H9 (cell line): ENCODE measurements at regions not wholly inside any gene's neighbourhood (a gene's known extent, or its start where the extent isn't known, plus 50 kb on each side); places are given as distances from the start of the nearest gene placed in this dataset.

Experiments
- DNase-seq: peaks from one replicate; pipeline ENCODE4 v3.0.0-alpha.2; 2017
- H2AFZ ChIP-seq: one replicate; pipeline ENCODE4 v1.6.1; 2013; ENCODE audit warnings: mild to moderate bottlenecking, low read length, control low read depth, moderate library complexity
- H2AK5ac ChIP-seq: 2 replicates; pipeline ENCODE4 v1.6.1; 2013; ENCODE audit warnings: low read length, control low read depth, mixed read lengths; ENCODE audit not compliant: insufficient read length
- H2BK120ac ChIP-seq: one replicate; pipeline ENCODE4 v1.6.1; 2013; ENCODE audit warnings: low read depth, mild to moderate bottlenecking, low read length, control low read depth, inconsistent platforms; ENCODE audit not compliant: poor library complexity, severe bottlenecking
- H2BK12ac ChIP-seq: 2 replicates; pipeline ENCODE4 v1.6.1; 2013; ENCODE audit warnings: low read length, control low read depth, mixed read lengths, low read depth; ENCODE audit not compliant: insufficient read length
- H2BK15ac ChIP-seq: 2 replicates; pipeline ENCODE4 v1.6.1; 2013; ENCODE audit warnings: low read depth, low read length, control low read depth
- H2BK20ac ChIP-seq: one replicate; pipeline ENCODE4 v1.6.1; 2013; ENCODE audit warnings: low read depth, mild to moderate bottlenecking, low read length, control low read depth, inconsistent platforms; ENCODE audit not compliant: poor library complexity, severe bottlenecking
- H2BK5ac ChIP-seq: 2 replicates; pipeline ENCODE4 v1.6.1; 2013; ENCODE audit warnings: low read length, control low read depth, mixed read lengths; ENCODE audit not compliant: insufficient read length
- H3K14ac ChIP-seq: 2 replicates; pipeline ENCODE4 v1.6.1; 2013; ENCODE audit warnings: low read length, control low read depth; ENCODE audit not compliant: insufficient read depth
- H3K18ac ChIP-seq: 2 replicates; pipeline ENCODE4 v1.6.1; 2013; ENCODE audit warnings: low read depth, mild to moderate bottlenecking, mixed read lengths, low read length, control low read depth; ENCODE audit not compliant: insufficient read length
- H3K23ac ChIP-seq: 2 replicates; pipeline ENCODE4 v1.6.1; 2013; ENCODE audit warnings: low read length, control low read depth, mixed read lengths, low read depth; ENCODE audit not compliant: insufficient read length
- H3K23me2 ChIP-seq: 2 replicates; pipeline ENCODE4 v1.6.1; 2013; ENCODE audit warnings: low read depth, mild to moderate bottlenecking, mixed read lengths, low read length, control low read depth; ENCODE audit not compliant: insufficient read length, poor library complexity, severe bottlenecking
- H3K27ac ChIP-seq: 2 replicates; pipeline ENCODE4 v1.5.1; 2013; ENCODE audit warnings: low read length, control low read depth, mixed read lengths, low read depth; ENCODE audit not compliant: insufficient read length
- H3K27me3 ChIP-seq: 2 replicates; pipeline ENCODE4 v1.6.1; 2013; ENCODE audit warnings: low read length, control low read depth, inconsistent platforms; ENCODE audit not compliant: insufficient read depth
- H3K4ac ChIP-seq: 2 replicates; pipeline ENCODE4 v1.6.1; 2013; ENCODE audit warnings: low read depth, mild to moderate bottlenecking, control low read depth, inconsistent platforms, low read length, moderate library complexity
- H3K4me1 ChIP-seq: 2 replicates; pipeline ENCODE4 v1.6.1; 2013; ENCODE audit warnings: low read length, control low read depth, inconsistent platforms; ENCODE audit not compliant: insufficient read depth
- H3K4me2 ChIP-seq: 2 replicates; pipeline ENCODE4 v1.6.1; 2013; ENCODE audit warnings: low read length, control low read depth, mixed read lengths; ENCODE audit not compliant: insufficient read length, insufficient read depth
- H3K56ac ChIP-seq: 2 replicates; pipeline ENCODE4 v1.6.1; 2013; ENCODE audit warnings: low read depth, mild to moderate bottlenecking, mixed read lengths, low read length, control low read depth; ENCODE audit not compliant: insufficient read length
- H3K79me1 ChIP-seq: 2 replicates; pipeline ENCODE4 v1.6.1; 2013; ENCODE audit warnings: low read depth, mild to moderate bottlenecking, moderate library complexity, low read length, control low read depth, inconsistent platforms; ENCODE audit not compliant: insufficient read depth, poor library complexity, severe bottlenecking
- H3K79me2 ChIP-seq: 2 replicates; pipeline ENCODE4 v1.6.1; 2013; ENCODE audit warnings: low read length, control low read depth, inconsistent platforms; ENCODE audit not compliant: insufficient read depth
- H3K9ac ChIP-seq: 2 replicates; pipeline ENCODE4 v1.6.1; 2013; ENCODE audit warnings: low read length, control low read depth, mixed read lengths; ENCODE audit not compliant: insufficient read length; ENCODE audit errors: extremely low read depth
- H3K9me3 ChIP-seq: one replicate; pipeline ENCODE4 v1.6.1; 2013; ENCODE audit warnings: low read depth, low read length, inconsistent platforms; ENCODE audit not compliant: control insufficient read depth
- H3T11ph ChIP-seq: one replicate; pipeline ENCODE4 v1.6.1; 2013; ENCODE audit warnings: mild to moderate bottlenecking, low read length, control low read depth, inconsistent platforms
- H4K20me1 ChIP-seq: one replicate; pipeline ENCODE4 v1.6.1; 2013; ENCODE audit not compliant: control insufficient read depth, insufficient read length, insufficient read depth
- H4K5ac ChIP-seq: 2 replicates; pipeline ENCODE4 v1.6.1; 2013; ENCODE audit warnings: low read depth, mild to moderate bottlenecking, mixed read lengths, low read length, control low read depth; ENCODE audit not compliant: insufficient read length
- H4K8ac ChIP-seq: replicated peaks from 2 replicates; pipeline ENCODE4 v1.6.1; 2013; ENCODE audit warnings: low read length, control low read depth, mixed read lengths, low read depth; ENCODE audit not compliant: insufficient read length
- H4K91ac ChIP-seq: 2 replicates; pipeline ENCODE4 v1.6.1; 2013; ENCODE audit warnings: low read depth, mild to moderate bottlenecking, moderate library complexity, mixed read lengths, low read length, control low read depth; ENCODE audit not compliant: insufficient read length
- H3K27ac Mint-ChIP-seq, 3 experiments: 2 replicates in 2 of 3; 3 replicates in 1 of 3; pipeline ENCODE4 v1.8.0; 2020 to 2021; ENCODE audit warnings: mixed read lengths in 3 of 3, mild to moderate bottlenecking in 1 of 3, moderate library complexity in 1 of 3
- H3K27me3 Mint-ChIP-seq: 2 replicates; pipeline ENCODE4 v1.8.0; 2021; ENCODE audit warnings: low read depth, mild to moderate bottlenecking, moderate library complexity, mixed read lengths
- H3K36me3 Mint-ChIP-seq, 3 experiments: 2 replicates in 2 of 3; 3 replicates in 1 of 3; pipeline ENCODE4 v1.8.0; 2020 to 2021; ENCODE audit warnings: low read depth in 3 of 3, mixed read lengths in 3 of 3; ENCODE audit not compliant: insufficient read depth in 1 of 3
- H3K4me1 Mint-ChIP-seq, 2 experiments: 2 replicates each; pipeline ENCODE4 v1.8.0; 2020; ENCODE audit warnings: mixed read lengths in 2 of 2
- H3K4me3 Mint-ChIP-seq, 2 experiments: 2 replicates in 1 of 2; 3 replicates in 1 of 2; pipeline ENCODE4 v1.8.0; 2020 to 2021; ENCODE audit warnings: mild to moderate bottlenecking in 2 of 2, mixed read lengths in 2 of 2, moderate library complexity in 1 of 2
- H3K9me3 Mint-ChIP-seq, 2 experiments: 2 replicates in 1 of 2; 3 replicates in 1 of 2; pipeline ENCODE4 v1.8.0; 2020; ENCODE audit warnings: mild to moderate bottlenecking in 2 of 2, mixed read lengths in 2 of 2, moderate library complexity in 1 of 2
- CTCF ChIP-seq: fragments of 200-600 bp; sonication (generic); conservative IDR thresholded peaks from 3 replicates; pipeline ENCODE4 v1.8.0; 2021; ENCODE audit warnings: antibody characterized with exemption, mild to moderate bottlenecking
- WGBS: extraction: QIAGEN DNeasy Blood & Tissue Kit; methylation state at CpG from one replicate; pipeline ENCODE4 v1.1.7; 2013; ENCODE audit warnings: missing lambda C conversion rate, low lambda C conversion rate, mixed read lengths; ENCODE audit not compliant: insufficient read length; ENCODE audit errors: extremely low coverage; 5-methylcytosine and 5-hydroxymethylcytosine counted together

DNA sequence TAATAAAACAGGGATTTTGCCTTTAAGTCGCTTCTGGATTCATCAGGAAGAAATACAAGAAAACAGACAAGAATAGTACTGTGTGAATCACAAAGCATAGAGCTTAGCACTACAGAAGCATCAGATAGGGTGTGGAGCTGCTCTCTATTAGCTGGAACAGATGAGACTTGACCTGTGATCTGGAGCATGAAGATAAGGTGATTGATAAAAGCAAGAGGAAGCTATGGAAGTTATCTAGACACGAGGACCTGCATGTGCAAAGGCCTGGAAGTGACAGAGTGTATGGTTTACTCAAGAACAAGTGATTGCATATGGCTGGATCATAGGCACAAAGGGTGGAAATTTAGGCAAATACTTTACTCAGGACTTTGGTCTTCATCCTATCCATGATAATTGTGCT is 112.9 kb upstream of the MLIP start:
- no peak overlapping the region for H4K8ac ChIP-seq
- no CpG with 5 or more reads among the region's 2 CpGs for WGBS
- H3K56ac ChIP-seq: no peak overlapping the region
- no peaks in the 10 kb centered on the region for H3K36me3 Mint-ChIP-seq
- H4K20me1 ChIP-seq: no peaks in the 10 kb centered on the region
- H4K91ac ChIP-seq: no peak overlapping the region
- H3K23ac ChIP-seq: no peak overlapping the region
- H3K27ac Mint-ChIP-seq: no peak overlapping the region
- H3K4me2 ChIP-seq: no peak overlapping the region
- H2AK5ac ChIP-seq: no peak overlapping the region
- no peak for DNase-seq
- no peak overlapping the region for H3K27ac ChIP-seq
- no peak overlapping the region for H2AFZ ChIP-seq
- no peak overlapping the region for H3K14ac ChIP-seq
- no peak overlapping the region for H2BK12ac ChIP-seq
- no peaks in the 10 kb centered on the region for H3K23me2 ChIP-seq
- H3K4me3 Mint-ChIP-seq: no peak overlapping the region
- H3K79me2 ChIP-seq: no peaks in the 10 kb centered on the region
- no peaks in the 10 kb centered on the region for H3K79me1 ChIP-seq
- H2BK5ac ChIP-seq: no peak overlapping the region
- no peak overlapping the region for H3K4ac ChIP-seq
- no peaks in the 10 kb centered on the region for H3K4me1 ChIP-seq
- TF ChIP-seq CTCF: no peak
- H4K5ac ChIP-seq: no peak overlapping the region
- peaks cover 6 to 9% of the 10 kb centered on the region in 2 experiments for H3K4me1 Mint-ChIP-seq
- no peaks in the 10 kb centered on the region for H3K9me3 Mint-ChIP-seq
- H3T11ph ChIP-seq: no peak overlapping the region
- H3K27me3 ChIP-seq: no peaks in the 10 kb centered on the region
- H3K18ac ChIP-seq: no peak overlapping the region
- H3K27me3 Mint-ChIP-seq: no peaks in the 10 kb centered on the region
- no peak overlapping the region for H2BK120ac ChIP-seq
- no peaks in the 10 kb centered on the region for H3K9me3 ChIP-seq
- no peak overlapping the region for H3K9ac ChIP-seq
- H2BK20ac ChIP-seq: no peak overlapping the region
- no peak overlapping the region for H2BK15ac ChIP-seq
